ENCODE measurements at regions not wholly inside any gene's neighbourhood (a gene's known extent, or its start where the extent isn't known, plus 50 kb on each side); places are given as distances from the start of the nearest gene placed in this dataset.

GRCh38 chr3:177470197-177470941 is 273.1 kb upstream of the TBL1XR1 start:
- intact Hi-C loops (cut with micrococcal nuclease) = no loop called here

DNA sequence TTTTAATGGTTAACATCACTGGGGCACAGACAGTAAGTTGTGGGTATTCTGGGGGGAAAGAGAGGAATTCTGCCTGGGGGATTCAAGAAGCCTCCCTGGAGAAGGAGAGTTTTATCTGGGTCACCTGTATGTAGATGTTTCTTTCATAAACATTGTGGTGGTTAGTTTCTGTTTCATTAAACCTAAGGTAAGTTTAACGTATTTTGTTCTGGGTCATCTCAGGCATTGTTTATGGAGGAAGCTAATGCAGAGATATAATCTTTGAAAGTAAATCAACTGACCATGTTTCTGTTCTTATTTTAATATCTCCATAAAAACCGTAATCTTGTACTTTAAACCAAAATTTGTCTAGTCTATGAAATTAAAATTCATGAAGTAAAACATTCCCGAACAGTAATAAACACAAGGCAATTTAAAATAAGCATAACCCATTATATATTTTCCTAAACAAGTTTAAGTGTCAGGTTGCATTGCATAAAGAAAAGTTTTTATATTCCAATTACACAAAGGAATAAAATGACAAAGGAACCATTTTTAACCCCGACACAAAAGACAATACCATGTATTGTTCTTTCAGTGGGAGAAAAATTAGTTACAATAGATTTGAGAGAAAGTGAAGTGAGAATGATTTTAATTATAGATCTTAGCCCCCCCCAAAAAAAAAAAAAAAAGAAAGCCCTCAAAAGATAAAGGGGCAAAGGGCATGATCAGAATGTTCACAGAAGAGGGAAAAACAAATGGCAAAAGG is 274.6 kb upstream of the TBL1XR1 start:
- intact Hi-C loops (cut with micrococcal nuclease) = no loop called here

GRCh38 chr3:177473184-177473583 is 275.9 kb upstream of the TBL1XR1 start:
- intact Hi-C loops (cut with micrococcal nuclease) = no loop called here

DNA sequence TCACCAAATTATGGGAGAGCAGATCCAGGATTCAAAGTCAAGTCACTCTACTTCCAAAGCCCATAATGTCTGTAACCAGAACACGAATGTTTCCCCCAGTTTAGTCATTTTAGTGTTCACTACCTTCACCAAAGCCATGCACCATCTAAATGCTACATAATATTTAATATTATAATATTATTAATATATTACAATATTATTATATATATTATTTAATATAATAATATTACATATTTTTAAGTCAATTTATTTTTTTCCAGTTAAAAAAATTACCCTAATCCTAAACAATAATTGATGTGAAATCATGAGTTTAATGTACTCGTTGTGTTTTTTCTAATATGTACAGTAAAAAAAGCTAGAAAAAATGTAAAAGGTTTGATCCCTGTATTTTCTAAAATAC is 276.6 kb upstream of the TBL1XR1 start:
- intact Hi-C loops (cut with micrococcal nuclease) = no loop called here

DNA sequence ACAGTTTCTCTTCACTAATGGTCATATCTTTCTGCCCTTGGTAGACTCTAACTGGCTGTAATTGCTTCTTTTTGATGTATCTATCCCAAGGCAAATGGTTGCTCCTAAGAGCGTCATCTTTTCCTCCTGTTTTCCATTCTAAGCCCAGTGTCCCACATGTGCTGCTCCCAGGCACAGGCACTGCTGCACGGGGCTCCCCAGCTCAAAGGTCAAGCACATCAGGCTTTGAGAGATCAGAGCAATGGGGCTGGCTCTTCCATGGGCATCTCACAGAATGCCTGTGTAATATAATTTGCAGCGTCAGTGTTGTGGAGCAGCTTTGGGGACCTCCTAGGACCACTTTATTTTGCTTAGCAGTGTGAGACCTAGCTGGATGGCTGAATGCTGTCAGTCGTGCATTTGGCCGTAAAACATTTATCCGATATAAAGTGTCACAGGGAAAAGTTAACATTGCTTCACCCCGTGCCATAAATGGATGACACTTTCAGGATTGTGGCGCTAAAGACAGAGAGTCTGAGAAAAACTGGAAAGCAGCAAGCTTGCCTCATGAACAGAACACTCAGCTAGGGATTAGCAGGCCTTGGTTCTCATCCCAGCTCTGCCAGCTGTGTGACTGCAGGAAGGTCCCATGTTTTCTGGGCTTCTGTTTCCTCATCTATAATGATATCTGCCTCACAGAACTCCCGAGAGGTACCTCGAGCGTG is 277.5 kb upstream of the TBL1XR1 start:
- intact Hi-C loops (cut with micrococcal nuclease) = no loop called here

- intact Hi-C loops (cut with micrococcal nuclease) = no loop called here
These were observed 278.0 kb upstream of the TBL1XR1 start for GRCh38 chr3:177475356-177475665.

DNA sequence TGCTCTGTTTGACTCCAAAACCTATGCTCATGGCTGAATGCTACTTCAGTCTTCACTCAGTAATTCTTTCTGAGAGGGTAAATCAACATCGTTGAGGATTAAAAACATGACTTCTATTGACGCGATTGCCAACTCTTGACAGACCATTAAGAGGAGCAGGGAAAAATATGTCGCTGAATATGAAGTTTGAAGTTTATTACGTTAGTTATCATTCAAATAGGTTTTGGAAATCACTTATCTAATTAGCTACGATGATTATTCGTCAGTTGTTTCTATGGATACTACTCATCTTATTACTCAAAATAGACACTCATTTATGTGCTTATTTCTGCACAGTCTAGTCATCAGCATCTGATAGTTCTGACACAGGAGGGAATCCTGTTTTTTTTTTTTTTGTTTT is 279.2 kb upstream of the TBL1XR1 start:
- intact Hi-C loops (cut with micrococcal nuclease) = no loop called here

- intact Hi-C loops (cut with micrococcal nuclease) = no loop called here
These were observed 279.7 kb upstream of the TBL1XR1 start for GRCh38 chr3:177476921-177477435.

DNA sequence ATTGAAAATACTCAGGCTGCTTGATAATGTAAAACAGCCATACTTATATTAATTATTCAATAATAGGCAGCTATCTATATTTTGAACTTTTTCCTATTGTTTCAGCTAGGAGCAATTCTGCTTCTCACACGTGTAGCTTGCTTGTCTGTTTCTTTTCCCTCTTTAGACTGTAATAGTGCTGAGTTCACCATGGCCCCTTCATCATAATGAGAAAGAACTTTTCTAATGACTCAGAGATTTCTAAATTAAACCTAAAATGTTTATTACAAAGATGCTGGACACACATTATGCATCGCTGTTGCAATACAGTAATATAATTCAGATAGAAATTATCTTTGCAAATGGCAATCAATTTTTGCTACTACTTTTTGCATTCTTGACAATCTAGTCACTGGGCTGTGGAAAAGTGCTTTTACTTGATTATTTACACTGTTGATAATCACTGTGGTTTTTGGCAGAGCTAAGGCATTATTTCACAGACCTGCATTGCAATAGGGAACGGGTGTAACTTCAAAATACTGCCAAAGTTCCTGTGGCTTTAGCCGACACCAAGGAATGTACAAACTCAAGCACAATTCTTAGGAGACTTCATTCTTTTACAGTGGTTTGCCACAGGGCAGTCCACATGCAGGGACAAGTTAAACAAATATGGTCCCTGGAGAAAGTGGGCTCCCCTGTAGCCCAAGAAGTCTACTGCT is 281.0 kb upstream of the TBL1XR1 start:
- intact Hi-C loops (cut with micrococcal nuclease) = no loop called here

- intact Hi-C loops (cut with micrococcal nuclease) = no loop called here
These were observed 282.3 kb upstream of the TBL1XR1 start for GRCh38 chr3:177479630-177480029.

GRCh38 chr3:177481329-177481728 is 284.0 kb upstream of the TBL1XR1 start:
- intact Hi-C loops (cut with micrococcal nuclease) = no loop called here

DNA sequence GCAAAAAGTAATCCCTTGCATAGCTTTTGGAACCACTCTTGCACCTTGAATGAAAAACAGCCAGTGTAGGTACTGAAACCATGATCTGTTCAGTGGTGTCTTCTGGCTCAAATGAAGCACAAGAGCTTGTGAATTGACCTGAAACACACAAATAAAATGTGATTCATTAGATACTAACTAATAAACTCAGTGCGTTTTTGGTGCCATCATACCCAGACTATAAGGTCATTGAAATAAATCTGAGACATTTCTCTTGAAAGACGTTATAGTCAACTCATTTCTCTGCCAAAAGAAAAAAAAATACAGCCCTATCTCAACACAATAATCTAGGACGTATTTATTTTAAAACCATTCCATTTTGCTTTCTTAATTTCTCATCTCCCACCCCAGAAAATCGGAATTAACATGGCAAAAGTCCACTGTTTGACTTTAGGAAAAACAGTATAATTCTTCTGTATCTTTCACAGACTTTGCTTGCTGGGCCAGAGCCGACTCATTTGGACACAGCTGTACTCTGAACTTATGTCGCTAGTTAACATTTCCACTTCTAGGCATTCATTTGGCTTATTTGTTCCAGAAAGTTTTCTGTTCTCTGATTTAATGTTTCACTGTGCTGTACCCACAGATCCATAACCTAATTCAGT is 284.9 kb upstream of the TBL1XR1 start:
- intact Hi-C loops (cut with micrococcal nuclease) = no loop called here

- intact Hi-C loops (cut with micrococcal nuclease) = no loop called here
These were observed 286.1 kb upstream of the TBL1XR1 start for GRCh38 chr3:177483182-177483967.

GRCh38 chr3:177484206-177484605 is 286.9 kb upstream of the TBL1XR1 start:
- intact Hi-C loops (cut with micrococcal nuclease) = no loop called here

- intact Hi-C loops (cut with micrococcal nuclease) = no loop called here
These were observed 287.6 kb upstream of the TBL1XR1 start for GRCh38 chr3:177484926-177485325.

- intact Hi-C loops (cut with micrococcal nuclease) = no loop called here
These were observed 290.4 kb upstream of the TBL1XR1 start for GRCh38 chr3:177487635-177488186.

- intact Hi-C loops (cut with micrococcal nuclease) = no loop called here
These were observed 291.5 kb upstream of the TBL1XR1 start for GRCh38 chr3:177488740-177489139.

GRCh38 chr3:177490626-177491025 is 293.3 kb upstream of the TBL1XR1 start:
- intact Hi-C loops (cut with micrococcal nuclease) = no loop called here

- intact Hi-C loops (cut with micrococcal nuclease) = no loop called here
These were observed 294.2 kb upstream of the TBL1XR1 start for GRCh38 chr3:177491296-177492032.
